ENCODE measurements at regions not wholly inside any gene's neighbourhood (a gene's known extent, or its start where the extent isn't known, plus 50 kb on each side); places are given as distances from the start of the nearest gene placed in this dataset.

DNA sequence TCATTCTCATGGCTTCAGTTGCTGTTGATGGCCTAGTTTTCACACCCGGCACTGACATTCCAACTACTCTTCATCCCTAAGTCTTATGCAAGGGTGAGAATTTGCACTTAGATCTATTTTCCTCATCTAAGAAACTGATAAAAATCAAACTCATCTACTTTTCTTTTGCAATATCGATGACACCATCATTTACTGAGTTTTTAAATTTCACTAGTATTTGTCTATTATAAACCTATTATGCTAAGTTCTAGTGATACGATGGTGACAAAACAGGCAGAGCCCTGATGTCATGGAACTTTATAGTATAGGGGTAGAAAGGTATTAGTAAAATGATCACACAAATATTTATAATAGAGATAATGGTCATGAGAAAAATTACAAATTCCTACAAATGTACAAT is 167.9 kb upstream of the CITED2 start:
- TF ChIP-seq, protein P1, sequence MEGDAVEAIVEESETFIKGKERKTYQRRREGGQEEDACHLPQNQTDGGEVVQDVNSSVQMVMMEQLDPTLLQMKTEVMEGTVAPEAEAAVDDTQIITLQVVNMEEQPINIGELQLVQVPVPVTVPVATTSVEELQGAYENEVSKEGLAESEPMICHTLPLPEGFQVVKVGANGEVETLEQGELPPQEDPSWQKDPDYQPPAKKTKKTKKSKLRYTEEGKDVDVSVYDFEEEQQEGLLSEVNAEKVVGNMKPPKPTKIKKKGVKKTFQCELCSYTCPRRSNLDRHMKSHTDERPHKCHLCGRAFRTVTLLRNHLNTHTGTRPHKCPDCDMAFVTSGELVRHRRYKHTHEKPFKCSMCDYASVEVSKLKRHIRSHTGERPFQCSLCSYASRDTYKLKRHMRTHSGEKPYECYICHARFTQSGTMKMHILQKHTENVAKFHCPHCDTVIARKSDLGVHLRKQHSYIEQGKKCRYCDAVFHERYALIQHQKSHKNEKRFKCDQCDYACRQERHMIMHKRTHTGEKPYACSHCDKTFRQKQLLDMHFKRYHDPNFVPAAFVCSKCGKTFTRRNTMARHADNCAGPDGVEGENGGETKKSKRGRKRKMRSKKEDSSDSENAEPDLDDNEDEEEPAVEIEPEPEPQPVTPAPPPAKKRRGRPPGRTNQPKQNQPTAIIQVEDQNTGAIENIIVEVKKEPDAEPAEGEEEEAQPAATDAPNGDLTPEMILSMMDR (IDR thresholded peaks at IDR 0.05), result no peak
- no peak for TF ChIP-seq POLR2A (IDR thresholded peaks at IDR 0.05)
